ENCODE measurements at regions not wholly inside any gene's neighbourhood (a gene's known extent, or its start where the extent isn't known, plus 50 kb on each side); places are given as distances from the start of the nearest gene placed in this dataset.

- no peak for DNase-seq
These were observed 238.4 kb downstream of the PLPP3 start for GRCh38 chr1:56340977-56341376.

GRCh38 chr1:56339786-56340465, 239.4 kb downstream of the PLPP3 start:
- DNase-seq = no peak

GRCh38 chr1:56339093-56339492, 240.3 kb downstream of the PLPP3 start:
- DNase-seq = no peak

GRCh38 chr1:56336982-56337381, 242.4 kb downstream of the PLPP3 start:
- DNase-seq = no peak

DNA sequence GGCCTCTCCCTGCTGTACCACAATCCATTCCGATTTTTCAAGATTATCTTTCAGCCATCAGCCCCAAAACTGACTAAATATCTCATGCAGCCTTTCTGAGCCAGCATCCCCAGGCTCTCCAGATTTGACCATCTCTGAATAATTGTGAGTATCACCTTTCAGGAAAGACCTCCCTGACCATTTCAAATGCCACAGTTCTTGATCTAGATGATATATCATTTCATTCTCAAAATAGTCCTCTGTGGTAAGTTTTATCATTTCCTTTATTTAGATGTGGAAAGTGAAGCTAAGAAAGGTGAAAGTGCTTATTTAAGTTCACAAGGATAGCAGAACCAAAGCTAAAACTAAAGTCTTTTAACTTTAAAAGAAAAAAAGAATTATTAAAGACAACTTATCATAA, 244.0 kb downstream of the PLPP3 start:
- DNase-seq = no peak

GRCh38 chr1:56334047-56334446, 245.3 kb downstream of the PLPP3 start:
- DNase-seq = no peak

GRCh38 chr1:56333461-56333860, 245.9 kb downstream of the PLPP3 start:
- DNase-seq = no peak

GRCh38 chr1:56331892-56332567, 247.3 kb downstream of the PLPP3 start:
- peak; percentile 71 to 81 for DNase-seq

DNA sequence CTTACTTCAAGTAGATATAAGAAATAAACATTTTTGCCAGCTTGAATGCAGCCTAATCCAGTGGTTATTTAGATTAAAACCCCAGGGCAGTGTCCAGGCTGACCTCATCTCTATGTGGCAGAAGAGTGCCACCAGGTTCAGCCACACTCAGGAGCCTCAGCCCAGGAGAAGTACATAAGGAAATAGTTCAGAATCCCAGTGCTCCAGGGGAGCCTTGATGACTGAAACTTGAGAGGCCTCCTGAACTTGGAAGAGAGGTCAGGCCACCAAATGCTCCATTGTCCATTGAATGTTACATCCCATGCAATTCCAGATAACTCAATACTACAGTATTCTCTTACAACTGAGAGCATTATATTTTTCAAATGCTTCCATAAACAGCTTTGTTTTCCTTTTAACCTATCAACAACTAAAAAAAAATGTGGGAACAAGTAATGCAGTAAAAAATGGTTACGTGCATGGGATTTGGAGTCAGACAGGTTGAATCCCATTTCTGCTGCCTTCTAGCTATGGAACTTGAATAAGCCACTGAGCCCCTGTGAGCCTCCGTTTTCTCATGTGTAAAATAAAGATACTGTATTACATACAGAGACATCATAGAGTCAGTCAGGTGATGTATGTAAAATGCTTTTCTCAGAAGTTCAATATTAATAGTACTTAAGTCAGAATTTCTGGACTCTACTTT, 248.0 kb downstream of the PLPP3 start:
- peak in 1 of 2 donors; percentile 16 for DNase-seq

- peak; percentile 83 to 89 for DNase-seq
These were observed 248.9 kb downstream of the PLPP3 start for GRCh38 chr1:56330391-56331026.

DNA sequence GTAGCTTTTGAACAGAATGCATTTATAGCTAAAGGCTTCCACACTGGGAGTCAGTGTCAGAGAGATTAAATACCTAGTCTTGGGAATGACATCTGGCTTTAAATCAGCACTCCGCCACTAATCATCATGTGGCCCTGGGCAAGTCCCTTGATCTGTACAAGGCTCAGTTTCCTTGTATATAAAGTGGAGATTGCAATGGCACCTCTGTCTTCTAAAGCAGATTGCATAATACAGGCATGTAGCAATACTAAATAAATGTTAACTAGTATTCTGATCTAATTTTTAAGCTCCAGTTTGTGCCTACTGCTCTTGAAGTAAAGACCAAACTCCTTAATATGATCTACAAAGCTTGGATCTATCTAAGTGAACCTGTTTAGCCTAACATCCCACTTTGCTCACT, 249.4 kb downstream of the PLPP3 start:
- DNase-seq = peak; percentile 66 to 69

DNA sequence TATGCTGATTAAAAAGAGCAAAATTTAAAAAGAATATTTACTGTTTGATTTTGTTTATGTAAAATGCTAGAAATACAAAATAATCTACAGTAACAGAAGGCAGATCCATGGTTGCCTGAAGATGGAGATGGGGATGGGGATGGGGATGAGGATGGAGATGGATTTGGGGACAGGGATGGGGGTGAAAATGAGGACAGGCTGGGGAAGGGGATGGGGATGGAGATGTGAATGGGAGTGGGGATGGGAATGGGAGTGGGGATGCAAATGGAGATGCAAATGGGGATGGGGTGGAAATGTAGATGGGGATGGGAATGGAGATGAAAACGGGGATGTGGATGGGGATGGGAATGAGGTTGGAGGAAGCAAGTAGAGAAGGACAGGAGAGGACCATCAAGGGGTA, 252.2 kb downstream of the PLPP3 start:
- DNase-seq = no peak

GRCh38 chr1:56326056-56326455, 253.3 kb downstream of the PLPP3 start:
- no peak for DNase-seq

DNA sequence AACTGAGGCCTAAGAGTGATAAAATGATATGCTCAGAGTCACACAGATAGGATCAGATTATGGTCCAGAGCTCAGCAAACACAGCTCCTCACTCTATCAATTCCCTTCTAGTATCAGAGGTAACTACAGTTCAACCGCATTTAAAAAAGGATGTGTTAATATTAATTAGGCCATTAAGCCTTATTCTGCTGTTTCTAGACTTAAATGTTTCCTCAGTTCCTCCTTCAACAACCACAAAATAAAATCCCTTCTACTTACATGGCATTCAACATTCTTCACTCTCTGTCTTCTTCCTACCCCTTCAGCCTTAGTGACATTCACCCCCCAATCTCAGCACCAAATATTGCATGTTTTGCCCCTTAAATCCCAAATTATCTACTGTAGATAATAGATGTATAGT, 254.9 kb downstream of the PLPP3 start:
- no peak for DNase-seq

GRCh38 chr1:56322211-56322610, 257.2 kb downstream of the PLPP3 start:
- DNase-seq = no peak

- DNase-seq = no peak
These were observed 258.2 kb downstream of the PLPP3 start for GRCh38 chr1:56321150-56321490.

DNA sequence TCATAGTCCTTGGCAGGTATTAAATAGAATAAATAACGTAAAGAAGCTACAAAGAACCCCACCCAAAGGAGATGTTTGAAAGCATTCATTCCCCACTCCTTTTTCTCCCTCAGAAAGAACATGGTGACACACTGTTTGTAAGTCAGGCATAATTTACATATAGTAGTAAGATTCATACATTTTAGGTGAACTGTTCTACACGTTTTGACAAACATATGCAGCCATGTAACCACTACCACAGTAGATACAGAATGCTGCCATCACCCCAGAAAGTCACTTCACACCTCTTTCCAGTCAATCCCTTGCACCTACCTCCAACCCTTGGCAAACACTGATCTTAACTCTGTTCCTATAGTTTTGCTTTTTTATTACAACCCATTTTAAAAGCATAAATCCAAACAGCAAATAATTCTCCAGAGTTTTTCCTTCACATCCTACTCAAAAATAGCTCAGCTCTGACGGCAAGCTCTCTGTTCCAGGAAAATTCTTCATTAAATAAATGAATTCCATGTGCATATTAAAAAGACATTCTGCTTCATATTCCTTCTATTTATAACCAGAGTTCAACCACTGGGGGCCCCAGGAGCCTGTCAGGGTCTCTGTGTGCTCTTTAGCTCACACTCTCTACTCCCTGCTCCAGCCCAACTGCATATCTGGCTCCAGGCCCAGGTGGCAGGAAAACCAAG, 258.8 kb downstream of the PLPP3 start:
- DNase-seq = no peak

DNA sequence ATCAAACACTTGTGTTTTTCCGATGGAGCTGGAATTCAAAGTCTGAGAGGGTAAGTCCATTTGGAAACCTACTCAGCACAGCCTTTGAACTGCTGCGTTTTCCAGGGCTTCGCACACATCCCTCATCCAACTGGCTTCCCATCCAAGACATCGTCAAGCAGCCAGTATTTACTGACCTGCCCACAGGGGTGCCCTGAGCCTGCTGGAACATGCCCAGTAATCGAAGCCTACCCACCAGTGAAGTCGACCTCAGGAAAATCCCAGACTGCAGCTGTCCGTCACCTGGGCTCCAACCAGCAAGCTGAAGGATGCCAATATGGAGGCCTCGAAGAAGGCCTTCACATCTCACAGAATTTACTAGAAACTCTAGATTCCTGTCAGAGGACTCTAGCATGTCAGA, 261.6 kb downstream of the PLPP3 start:
- no peak for DNase-seq

DNA sequence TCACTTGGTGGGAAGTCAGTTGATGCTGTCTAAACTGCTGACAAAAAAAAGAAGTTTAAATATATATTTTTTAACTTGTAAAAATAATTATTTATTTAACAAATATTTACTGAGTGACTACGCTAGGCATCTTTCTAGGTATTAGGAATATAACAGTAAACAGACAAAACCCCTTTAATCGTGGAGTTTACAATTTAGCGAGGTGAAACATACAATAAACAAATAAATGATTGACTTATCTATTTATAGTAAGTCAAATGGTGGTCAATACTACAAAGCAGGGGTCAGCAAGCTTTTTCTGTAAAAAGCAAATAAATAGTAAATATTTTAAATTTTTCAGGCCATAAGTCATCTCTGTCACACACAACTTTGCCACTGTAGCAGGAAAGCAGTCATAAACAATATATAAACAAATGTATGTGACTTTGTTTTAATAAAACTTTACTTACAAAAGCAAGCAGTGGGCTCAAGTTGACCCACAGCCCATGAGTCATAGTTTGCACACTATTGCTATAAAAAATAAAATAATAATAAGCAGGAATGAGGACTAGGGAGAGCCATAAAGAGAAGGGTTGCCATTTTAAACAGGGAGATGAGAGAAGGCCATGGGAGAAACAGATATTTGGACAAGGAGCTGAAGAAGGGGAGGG, 263.9 kb downstream of the PLPP3 start:
- DNase-seq = no peak

DNA sequence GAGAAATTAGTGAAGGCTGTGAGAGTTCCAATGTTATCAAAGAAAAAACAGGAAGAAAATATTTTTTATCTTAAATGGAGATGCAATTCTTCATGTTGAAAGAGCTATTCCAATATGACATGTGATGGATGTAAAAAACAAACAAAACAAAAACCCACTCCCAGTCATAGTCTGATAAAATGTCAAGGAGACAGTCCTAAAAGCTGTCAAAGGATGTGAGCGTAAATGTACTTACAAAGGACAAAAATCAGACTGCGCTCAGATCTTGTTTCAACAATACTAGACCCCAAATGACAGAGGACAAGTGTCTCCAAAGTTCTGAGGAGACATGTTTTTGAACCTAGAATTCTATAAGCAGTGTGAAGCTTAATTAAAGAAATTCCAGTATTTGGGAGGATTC, 265.8 kb downstream of the PLPP3 start:
- no peak for DNase-seq

- DNase-seq = no peak
These were observed 267.6 kb downstream of the PLPP3 start for GRCh38 chr1:56311766-56312165.

DNA sequence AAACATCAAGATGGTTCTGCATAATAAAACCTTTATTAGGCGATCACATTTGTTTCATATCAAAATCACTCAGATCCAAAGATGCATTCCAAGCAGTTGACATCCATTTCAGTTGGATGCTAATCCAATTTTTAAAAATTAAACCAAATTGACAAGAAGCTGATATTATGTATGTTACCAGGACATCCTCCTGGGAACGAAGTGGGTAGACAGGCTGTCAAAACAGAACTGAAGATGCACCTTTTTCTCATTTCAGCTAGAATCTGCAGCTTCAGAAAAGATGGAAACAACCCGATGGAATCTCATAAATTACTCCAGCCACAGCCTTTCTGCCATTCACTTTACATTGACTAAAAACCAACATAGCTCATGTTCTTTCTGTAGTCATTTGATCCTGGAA, 268.4 kb downstream of the PLPP3 start:
- no peak for DNase-seq

DNA sequence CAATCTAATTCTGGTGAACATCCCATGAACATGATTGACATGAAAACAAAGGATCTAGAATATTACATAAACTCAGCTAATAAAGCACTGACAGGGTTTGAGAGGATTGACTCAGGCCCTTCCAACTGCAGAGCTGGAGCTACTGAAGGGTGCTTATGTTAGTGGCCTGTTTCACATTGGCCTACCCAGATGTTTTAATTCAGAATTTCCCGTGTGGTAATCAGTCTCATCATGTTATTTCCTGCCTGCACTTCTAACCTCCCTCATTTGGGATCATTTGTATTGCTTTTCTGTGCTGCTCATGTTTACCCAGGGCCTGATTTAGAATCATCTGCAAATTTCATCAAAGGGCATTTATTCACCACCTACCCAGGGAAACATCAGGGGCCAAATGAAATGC, 270.3 kb downstream of the PLPP3 start:
- DNase-seq = no peak

Measured in inflammatory macrophage treated with lipopolysaccharide for 1 hour (primary cell).